ENCODE measurements at regions not wholly inside any gene's neighbourhood (a gene's known extent, or its start where the extent isn't known, plus 50 kb on each side); places are given as distances from the start of the nearest gene placed in this dataset.

GRCh38 chr2:62595474-62595873, 89.5 kb upstream of the TMEM17 start:
- Histone ChIP-seq H3K9me3 (ENCODE audit: control insufficient read depth, insufficient read depth, low read depth, low read length) (no peaks in the 10 kb centered on the region), H3K4me3 (ENCODE audit: low read depth, low read length) (no peak overlapping the region), H3K9ac (ENCODE audit: low read length) (no peak overlapping the region), H3K27ac (ENCODE audit: low read depth, low read length) (no peak overlapping the region), H3K36me3 (ENCODE audit: control insufficient read depth, insufficient read depth, low read length) (no peaks in the 10 kb centered on the region), H3K27me3 (ENCODE audit: control insufficient read depth, insufficient read depth, low read length) (no peaks in the 10 kb centered on the region), H3K4me1 (ENCODE audit: control insufficient read depth, insufficient read depth, low read length) (no peaks in the 10 kb centered on the region)

GRCh38 chr2:62593825-62594224, 87.8 kb upstream of the TMEM17 start:
- Histone ChIP-seq H3K4me3 (ENCODE audit: low read depth, low read length) (no peak overlapping the region), H3K36me3 (ENCODE audit: control insufficient read depth, insufficient read depth, low read length) (no peaks in the 10 kb centered on the region), H3K27ac (ENCODE audit: low read depth, low read length) (no peak overlapping the region), H3K9ac (ENCODE audit: low read length) (no peak overlapping the region), H3K9me3 (ENCODE audit: control insufficient read depth, insufficient read depth, low read depth, low read length) (no peaks in the 10 kb centered on the region), H3K4me1 (ENCODE audit: control insufficient read depth, insufficient read depth, low read length) (no peaks in the 10 kb centered on the region), H3K27me3 (ENCODE audit: control insufficient read depth, insufficient read depth, low read length) (no peaks in the 10 kb centered on the region)

GRCh38 chr2:62591491-62591890, 85.5 kb upstream of the TMEM17 start:
- Histone ChIP-seq H3K36me3 (ENCODE audit: control insufficient read depth, insufficient read depth, low read length) (no peaks in the 10 kb centered on the region), H3K27me3 (ENCODE audit: control insufficient read depth, insufficient read depth, low read length) (no peaks in the 10 kb centered on the region), H3K27ac (ENCODE audit: low read depth, low read length) (no peak overlapping the region), H3K9ac (ENCODE audit: low read length) (no peak overlapping the region), H3K4me3 (ENCODE audit: low read depth, low read length) (no peak overlapping the region), H3K4me1 (ENCODE audit: control insufficient read depth, insufficient read depth, low read length) (no peaks in the 10 kb centered on the region), H3K9me3 (ENCODE audit: control insufficient read depth, insufficient read depth, low read depth, low read length) (peaks cover 13% of the 10 kb centered on the region)

- Histone ChIP-seq H3K36me3 (ENCODE audit: control insufficient read depth, insufficient read depth, low read length) (no peaks in the 10 kb centered on the region), H3K27me3 (ENCODE audit: control insufficient read depth, insufficient read depth, low read length) (no peaks in the 10 kb centered on the region), H3K9me3 (ENCODE audit: control insufficient read depth, insufficient read depth, low read depth, low read length) (peaks cover 19% of the 10 kb centered on the region), H3K9ac (ENCODE audit: low read length) (no peak overlapping the region), H3K4me3 (ENCODE audit: low read depth, low read length) (no peak overlapping the region), H3K4me1 (ENCODE audit: control insufficient read depth, insufficient read depth, low read length) (no peaks in the 10 kb centered on the region), H3K27ac (ENCODE audit: low read depth, low read length) (no peak overlapping the region)
Observed at GRCh38 chr2:62589691-62590356, 83.8 kb upstream of the TMEM17 start.

- peaks cover 19% of the 10 kb centered on the region for H3K9me3 ChIP-seq (ENCODE audit: control insufficient read depth, insufficient read depth, low read depth, low read length)
- H3K4me3 ChIP-seq (ENCODE audit: low read depth, low read length) = no peak overlapping the region
- no peaks in the 10 kb centered on the region for H3K27me3 ChIP-seq (ENCODE audit: control insufficient read depth, insufficient read depth, low read length)
- H3K36me3 ChIP-seq (ENCODE audit: control insufficient read depth, insufficient read depth, low read length) = no peaks in the 10 kb centered on the region
- no peak overlapping the region for H3K27ac ChIP-seq (ENCODE audit: low read depth, low read length)
- no peaks in the 10 kb centered on the region for H3K4me1 ChIP-seq (ENCODE audit: control insufficient read depth, insufficient read depth, low read length)
- no peak overlapping the region for H3K9ac ChIP-seq (ENCODE audit: low read length)
Observed at GRCh38 chr2:62587592-62587991, 81.6 kb upstream of the TMEM17 start.

GRCh38 chr2:62586981-62587380, 81.0 kb upstream of the TMEM17 start:
- Histone ChIP-seq H3K4me3 (ENCODE audit: low read depth, low read length) (no peak overlapping the region), H3K9ac (ENCODE audit: low read length) (no peak overlapping the region), H3K36me3 (ENCODE audit: control insufficient read depth, insufficient read depth, low read length) (no peaks in the 10 kb centered on the region), H3K9me3 (ENCODE audit: control insufficient read depth, insufficient read depth, low read depth, low read length) (peaks cover 19% of the 10 kb centered on the region), H3K4me1 (ENCODE audit: control insufficient read depth, insufficient read depth, low read length) (no peaks in the 10 kb centered on the region), H3K27ac (ENCODE audit: low read depth, low read length) (no peak overlapping the region), H3K27me3 (ENCODE audit: control insufficient read depth, insufficient read depth, low read length) (no peaks in the 10 kb centered on the region)

GRCh38 chr2:62578803-62579640, 73.0 kb upstream of the TMEM17 start:
- no peaks in the 10 kb centered on the region for H3K9me3 ChIP-seq (ENCODE audit: control insufficient read depth, insufficient read depth, low read depth, low read length)
- H3K9ac ChIP-seq (ENCODE audit: low read length) = no peak overlapping the region
- no peak overlapping the region for H3K27ac ChIP-seq (ENCODE audit: low read depth, low read length)
- H3K4me1 ChIP-seq (ENCODE audit: control insufficient read depth, insufficient read depth, low read length) = no peaks in the 10 kb centered on the region
- no peak overlapping the region for H3K4me3 ChIP-seq (ENCODE audit: low read depth, low read length)
- H3K36me3 ChIP-seq (ENCODE audit: control insufficient read depth, insufficient read depth, low read length) = no peaks in the 10 kb centered on the region
- no peaks in the 10 kb centered on the region for H3K27me3 ChIP-seq (ENCODE audit: control insufficient read depth, insufficient read depth, low read length)

GRCh38 chr2:62577994-62578781, 72.2 kb upstream of the TMEM17 start:
- H3K36me3 ChIP-seq (ENCODE audit: control insufficient read depth, insufficient read depth, low read length) = no peaks in the 10 kb centered on the region
- no peaks in the 10 kb centered on the region for H3K9me3 ChIP-seq (ENCODE audit: control insufficient read depth, insufficient read depth, low read depth, low read length)
- no peaks in the 10 kb centered on the region for H3K27me3 ChIP-seq (ENCODE audit: control insufficient read depth, insufficient read depth, low read length)
- no peak overlapping the region for H3K27ac ChIP-seq (ENCODE audit: low read depth, low read length)
- no peak overlapping the region for H3K4me3 ChIP-seq (ENCODE audit: low read depth, low read length)
- no peaks in the 10 kb centered on the region for H3K4me1 ChIP-seq (ENCODE audit: control insufficient read depth, insufficient read depth, low read length)
- H3K9ac ChIP-seq (ENCODE audit: low read length) = no peak overlapping the region

GRCh38 chr2:62576276-62576939, 70.4 kb upstream of the TMEM17 start:
- H3K9ac ChIP-seq (ENCODE audit: low read length) = no peak overlapping the region
- no peaks in the 10 kb centered on the region for H3K36me3 ChIP-seq (ENCODE audit: control insufficient read depth, insufficient read depth, low read length)
- H3K4me3 ChIP-seq (ENCODE audit: low read depth, low read length) = no peak overlapping the region
- H3K9me3 ChIP-seq (ENCODE audit: control insufficient read depth, insufficient read depth, low read depth, low read length) = no peaks in the 10 kb centered on the region
- no peak overlapping the region for H3K27ac ChIP-seq (ENCODE audit: low read depth, low read length)
- no peaks in the 10 kb centered on the region for H3K4me1 ChIP-seq (ENCODE audit: control insufficient read depth, insufficient read depth, low read length)
- peaks cover 14% of the 10 kb centered on the region for H3K27me3 ChIP-seq (ENCODE audit: control insufficient read depth, insufficient read depth, low read length)

- Histone ChIP-seq H3K36me3 (ENCODE audit: control insufficient read depth, insufficient read depth, low read length) (no peaks in the 10 kb centered on the region), H3K9ac (ENCODE audit: low read length) (no peak overlapping the region), H3K4me1 (ENCODE audit: control insufficient read depth, insufficient read depth, low read length) (peaks cover 9% of the 10 kb centered on the region; the same call in 1 of the 2 replicates), H3K4me3 (ENCODE audit: low read depth, low read length) (no peak overlapping the region), H3K9me3 (ENCODE audit: control insufficient read depth, insufficient read depth, low read depth, low read length) (no peaks in the 10 kb centered on the region), H3K27me3 (ENCODE audit: control insufficient read depth, insufficient read depth, low read length) (peaks cover 30% of the 10 kb centered on the region), H3K27ac (ENCODE audit: low read depth, low read length) (no peak overlapping the region)
Observed at GRCh38 chr2:62573936-62574335, 67.9 kb upstream of the TMEM17 start.
